Breast epithelium (tissue), 4 donors: ENCODE measurements at regions not wholly inside any gene's neighbourhood (a gene's known extent, or its start where the extent isn't known, plus 50 kb on each side); places are given as distances from the start of the nearest gene placed in this dataset.

Source experiments
- DNase-seq, 2 donors: peaks; one replicate each; pipeline ENCODE4 v3.0.0-alpha.2; 2019; ENCODE audit warnings: low spot score in 2 of 2
- H3K27ac ChIP-seq, 2 donors: fragments of 200-600 bp; sonication (generic) in 1 of 2; one replicate each; pipeline ENCODE4 v1.5.1; 2016 to 2019; ENCODE audit warnings: mild to moderate bottlenecking in 1 of 2
- H3K27me3 ChIP-seq, 2 donors: fragments of 200-600 bp; sonication (generic) in 1 of 2; one replicate each; pipeline versions ENCODE4 v1.5.1 to v1.6.0; 2017 to 2019; ENCODE audit warnings: control low read depth in 1 of 2, mild to moderate bottlenecking in 1 of 2
- H3K36me3 ChIP-seq: fragments of 200-600 bp; one replicate; pipeline ENCODE4 v1.5.1; 2019
- H3K4me1 ChIP-seq, 2 donors: fragments of 200-600 bp; sonication (generic); one replicate each; pipeline ENCODE4 v1.5.1; 2016 to 2019; ENCODE audit warnings: control low read depth in 1 of 2
- H3K4me3 ChIP-seq, 3 donors: fragments of 200-600 bp; sonication (generic); 1 replicate in 2 of 3; 2 replicates in 1 of 3; pipeline ENCODE4 v1.5.1; 2016 to 2019; ENCODE audit warnings: mild to moderate bottlenecking in 3 of 3, moderate library complexity in 2 of 3
- H3K9me3 ChIP-seq, 2 donors: fragments of 200-600 bp; sonication (generic) in 1 of 2; one replicate each; pipeline ENCODE4 v1.5.1; 2016 to 2019; ENCODE audit warnings: control low read depth in 1 of 2
- POLR2A ChIP-seq: fragments of 450-650 bp; IDR thresholded peaks from one replicate; pipeline ENCODE4 v1.6.1; 2016; ENCODE audit warnings: antibody characterized with exemption, mild to moderate bottlenecking, moderate library complexity
- POLR2AphosphoS5 ChIP-seq, 3 donors: sonication (generic); formaldehyde crosslinking; IDR thresholded peaks; one replicate each; pipeline ENCODE4 v1.6.1; 2017; ENCODE audit warnings: antibody characterized with exemption in 3 of 3
- intact Hi-C: fragments of 100-400 bp; cut with DNase I; formaldehyde crosslinking; loops from one replicate; pipeline ENCODE4 v1.15.1; 2023; ENCODE audit warnings: low total_unique reads
- TF ChIP-seq, protein P1 (sequence below), 3 donors: fragments of 450-650 bp; IDR thresholded peaks; one replicate each; pipeline ENCODE4 v1.5.1; 2016 to 2017; ENCODE audit warnings: antibody characterized with exemption in 3 of 3, mild to moderate bottlenecking in 3 of 3, moderate library complexity in 3 of 3

DNA sequence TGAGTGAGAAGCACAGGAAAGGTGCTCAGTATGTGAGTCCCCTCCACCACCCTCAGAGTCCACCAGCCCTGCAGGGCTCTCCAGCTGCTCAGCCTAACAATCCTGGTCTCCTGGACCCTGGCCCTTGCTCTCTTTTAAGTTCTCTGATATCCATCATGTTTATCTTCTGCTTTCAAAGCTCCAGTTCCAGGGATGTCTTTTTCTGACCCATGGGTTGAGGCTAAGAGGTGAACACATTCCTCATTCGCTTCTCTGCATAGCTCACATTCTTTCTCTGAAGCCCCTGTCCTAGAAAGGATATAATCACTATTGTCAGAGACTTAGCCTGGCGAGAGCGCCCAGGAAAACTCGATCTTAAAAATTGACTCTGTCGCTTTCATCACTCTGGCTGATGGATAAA lies 86.4 kb downstream of the ARL4C start:
- H3K27me3 ChIP-seq: no peaks in the 10 kb centered on the region
- H3K27ac ChIP-seq: no peak overlapping the region
- no peaks in the 10 kb centered on the region for H3K9me3 ChIP-seq
- H3K4me3 ChIP-seq: no peak overlapping the region
- no peak for TF ChIP-seq POLR2AphosphoS5 (IDR thresholded peaks at IDR 0.05)
- TF ChIP-seq, protein P1, sequence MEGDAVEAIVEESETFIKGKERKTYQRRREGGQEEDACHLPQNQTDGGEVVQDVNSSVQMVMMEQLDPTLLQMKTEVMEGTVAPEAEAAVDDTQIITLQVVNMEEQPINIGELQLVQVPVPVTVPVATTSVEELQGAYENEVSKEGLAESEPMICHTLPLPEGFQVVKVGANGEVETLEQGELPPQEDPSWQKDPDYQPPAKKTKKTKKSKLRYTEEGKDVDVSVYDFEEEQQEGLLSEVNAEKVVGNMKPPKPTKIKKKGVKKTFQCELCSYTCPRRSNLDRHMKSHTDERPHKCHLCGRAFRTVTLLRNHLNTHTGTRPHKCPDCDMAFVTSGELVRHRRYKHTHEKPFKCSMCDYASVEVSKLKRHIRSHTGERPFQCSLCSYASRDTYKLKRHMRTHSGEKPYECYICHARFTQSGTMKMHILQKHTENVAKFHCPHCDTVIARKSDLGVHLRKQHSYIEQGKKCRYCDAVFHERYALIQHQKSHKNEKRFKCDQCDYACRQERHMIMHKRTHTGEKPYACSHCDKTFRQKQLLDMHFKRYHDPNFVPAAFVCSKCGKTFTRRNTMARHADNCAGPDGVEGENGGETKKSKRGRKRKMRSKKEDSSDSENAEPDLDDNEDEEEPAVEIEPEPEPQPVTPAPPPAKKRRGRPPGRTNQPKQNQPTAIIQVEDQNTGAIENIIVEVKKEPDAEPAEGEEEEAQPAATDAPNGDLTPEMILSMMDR (IDR thresholded peaks at IDR 0.05): no peak
- no peak for TF ChIP-seq POLR2A
- intact Hi-C loops: no loop called here
- DNase-seq: no peak
- H3K4me1 ChIP-seq: no peaks in the 10 kb centered on the region
- H3K36me3 ChIP-seq: no peaks in the 10 kb centered on the region

DNA sequence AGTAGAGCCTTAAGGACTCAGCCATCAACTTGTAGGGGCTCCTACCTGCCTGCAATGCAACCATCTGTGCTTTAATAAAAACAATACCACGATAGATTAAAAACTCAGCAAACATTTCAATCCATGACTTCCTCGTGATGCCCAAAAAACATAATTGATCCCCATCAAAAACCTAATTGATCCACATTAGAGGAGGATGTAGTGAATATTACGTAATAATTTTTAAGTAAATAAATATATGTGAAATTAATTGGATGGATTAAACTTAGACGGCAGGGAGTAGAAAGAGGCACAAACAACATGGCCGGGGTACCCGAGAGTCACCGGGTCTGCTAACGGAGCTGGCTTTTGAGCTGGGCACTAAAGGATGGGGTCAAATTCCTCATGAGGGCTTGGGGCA lies 87.3 kb downstream of the ARL4C start:
- DNase-seq: no peak
- Histone ChIP-seq H3K27me3 (no peaks in the 10 kb centered on the region), H3K36me3 (no peaks in the 10 kb centered on the region), H3K27ac (no peak overlapping the region), H3K4me3 (no peak overlapping the region), H3K9me3 (no peaks in the 10 kb centered on the region), H3K4me1 (no peaks in the 10 kb centered on the region)
- intact Hi-C loops: no loop called here
- no peak for TF ChIP-seq POLR2A

DNA sequence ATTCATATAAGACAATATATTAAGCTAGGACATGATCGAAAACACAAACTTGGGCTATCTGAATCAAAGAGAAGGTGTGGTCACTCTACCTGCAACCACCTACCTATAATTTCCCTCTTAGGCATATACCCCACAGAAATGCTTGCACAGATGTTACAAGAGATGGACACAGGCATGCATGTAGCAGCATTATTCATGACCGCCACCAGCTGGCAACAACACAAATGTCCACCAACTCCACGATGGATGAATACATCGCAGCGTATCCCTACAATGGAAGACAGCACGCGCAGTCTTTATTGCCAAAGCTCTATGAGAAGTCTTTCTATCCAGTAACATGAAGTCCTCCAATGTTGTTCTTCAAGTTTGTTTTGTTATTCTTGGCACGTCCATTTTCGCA lies 90.8 kb downstream of the ARL4C start:
- Histone ChIP-seq H3K27me3 (no peaks in the 10 kb centered on the region), H3K36me3 (no peaks in the 10 kb centered on the region), H3K4me1 (no peaks in the 10 kb centered on the region), H3K4me3 (no peak overlapping the region), H3K9me3 (no peaks in the 10 kb centered on the region), H3K27ac (no peak overlapping the region)
- TF ChIP-seq POLR2AphosphoS5 (IDR thresholded peaks at IDR 0.05) (no peak), POLR2A (no peak)
- TF ChIP-seq, protein P1 (IDR thresholded peaks at IDR 0.05): no peak
- intact Hi-C loops: loop anchor here (1.0 kb wide), 1 partner anchor 18 kb away; no protein-coding TSS in a partner anchor
- no peak for DNase-seq

DNA sequence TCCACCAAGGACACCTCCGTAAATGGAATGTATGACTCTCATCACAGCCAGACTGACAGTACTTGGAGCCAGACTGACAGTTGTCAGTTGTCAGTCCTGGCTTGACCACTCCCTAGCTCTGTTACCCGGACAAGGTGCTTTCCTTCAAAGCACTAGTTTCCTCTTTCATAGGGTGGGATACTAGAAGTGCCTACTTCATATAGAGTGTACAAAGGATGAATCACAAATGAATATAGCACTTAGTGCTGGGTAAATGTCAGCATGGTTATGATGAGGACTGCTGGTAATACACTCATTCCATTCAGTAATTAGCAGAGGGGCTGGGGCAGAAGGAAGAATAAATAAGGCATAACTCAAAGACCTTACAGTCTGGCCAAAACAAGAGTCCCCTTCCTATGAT lies 91.4 kb downstream of the ARL4C start:
- intact Hi-C loops: no loop called here
- no peaks in the 10 kb centered on the region for H3K4me1 ChIP-seq

DNA sequence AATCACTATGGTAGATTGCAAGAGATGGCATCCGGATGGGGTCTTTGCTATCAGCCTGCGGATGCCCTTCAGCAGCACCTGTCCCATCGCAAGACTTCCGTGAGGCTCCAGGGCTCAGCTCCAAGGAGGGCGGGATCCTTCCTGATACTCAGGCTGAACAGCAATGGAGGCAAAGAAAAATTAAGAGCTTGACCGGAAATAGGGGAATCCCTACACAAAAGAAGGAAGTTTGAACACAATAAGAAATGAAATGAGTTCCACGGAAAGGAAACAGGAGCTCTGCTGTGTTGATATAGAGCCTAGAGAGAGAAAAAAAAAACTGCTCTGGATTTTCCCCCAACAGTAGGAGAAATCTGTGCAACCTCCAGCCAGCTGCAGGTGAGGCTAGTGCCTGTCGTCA lies 91.9 kb downstream of the ARL4C start:
- no peaks in the 10 kb centered on the region for H3K27me3 ChIP-seq
- DNase-seq: no peak
- no peak overlapping the region for H3K4me3 ChIP-seq
- TF ChIP-seq POLR2A (no peak), POLR2AphosphoS5 (IDR thresholded peaks at IDR 0.05) (no peak)
- TF ChIP-seq, protein P1 (IDR thresholded peaks at IDR 0.05): no peak
- intact Hi-C loops: no loop called here
- no peaks in the 10 kb centered on the region for H3K4me1 ChIP-seq
- no peaks in the 10 kb centered on the region for H3K9me3 ChIP-seq
- no peaks in the 10 kb centered on the region for H3K36me3 ChIP-seq
- H3K27ac ChIP-seq: no peak overlapping the region

More for the DNA sequence above, 91.4 kb downstream of the ARL4C start:
- TF ChIP-seq POLR2AphosphoS5 (IDR thresholded peaks at IDR 0.05) (no peak), POLR2A (no peak)
- TF ChIP-seq, protein P1 (IDR thresholded peaks at IDR 0.05): no peak
- H3K36me3 ChIP-seq: no peaks in the 10 kb centered on the region
- H3K27ac ChIP-seq: no peak overlapping the region
- H3K9me3 ChIP-seq: no peaks in the 10 kb centered on the region
- H3K4me3 ChIP-seq: no peak overlapping the region
- no peak for DNase-seq
- H3K27me3 ChIP-seq: no peaks in the 10 kb centered on the region

DNA sequence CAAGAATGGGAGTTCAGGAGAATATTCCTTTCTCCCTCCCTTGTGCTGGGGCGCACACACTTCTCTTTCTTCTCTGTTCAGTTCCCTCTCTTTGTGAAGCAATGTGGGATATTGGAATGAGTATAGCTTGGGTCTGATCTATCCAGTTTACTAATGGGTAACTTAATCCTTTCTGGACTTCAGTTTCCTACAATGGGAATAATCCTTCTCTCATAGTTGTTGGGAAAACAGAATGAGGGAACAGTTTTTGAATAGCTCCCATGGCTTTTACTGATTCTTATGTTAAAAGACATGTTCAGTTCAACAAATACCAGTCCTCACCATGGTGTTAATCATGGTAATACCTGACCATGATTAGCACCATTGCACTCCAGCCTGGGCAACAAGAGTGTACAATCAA lies 93.1 kb downstream of the ARL4C start:
- intact Hi-C loops: no loop called here
- TF ChIP-seq POLR2A: no peak

More for the DNA sequence above, 93.1 kb downstream of the ARL4C start:
- Histone ChIP-seq H3K36me3 (no peaks in the 10 kb centered on the region), H3K4me1 (no peaks in the 10 kb centered on the region), H3K9me3 (no peaks in the 10 kb centered on the region), H3K4me3 (no peak overlapping the region), H3K27ac (no peak overlapping the region), H3K27me3 (no peaks in the 10 kb centered on the region)
- no peak for DNase-seq
